Astrocyte (in vitro differentiated cells and primary cell): ENCODE measurements at regions not wholly inside any gene's neighbourhood (a gene's known extent, or its start where the extent isn't known, plus 50 kb on each side); places are given as distances from the start of the nearest gene placed in this dataset.

Source experiments
- EZH2 ChIP-seq: IDR thresholded peaks from 2 replicates; pipeline ENCODE4 v1.6.1; 2012; ENCODE audit warnings: mild to moderate bottlenecking, low read length, inconsistent platforms; ENCODE audit not compliant: insufficient read depth
- TF ChIP-seq, protein P1 (sequence below): IDR thresholded peaks from 2 replicates; pipeline ENCODE4 v1.5.1; 2011; ENCODE audit warnings: low read depth, mild to moderate bottlenecking, inconsistent platforms, low read length, moderate library complexity; ENCODE audit not compliant: insufficient read depth

- TF ChIP-seq, protein P1, sequence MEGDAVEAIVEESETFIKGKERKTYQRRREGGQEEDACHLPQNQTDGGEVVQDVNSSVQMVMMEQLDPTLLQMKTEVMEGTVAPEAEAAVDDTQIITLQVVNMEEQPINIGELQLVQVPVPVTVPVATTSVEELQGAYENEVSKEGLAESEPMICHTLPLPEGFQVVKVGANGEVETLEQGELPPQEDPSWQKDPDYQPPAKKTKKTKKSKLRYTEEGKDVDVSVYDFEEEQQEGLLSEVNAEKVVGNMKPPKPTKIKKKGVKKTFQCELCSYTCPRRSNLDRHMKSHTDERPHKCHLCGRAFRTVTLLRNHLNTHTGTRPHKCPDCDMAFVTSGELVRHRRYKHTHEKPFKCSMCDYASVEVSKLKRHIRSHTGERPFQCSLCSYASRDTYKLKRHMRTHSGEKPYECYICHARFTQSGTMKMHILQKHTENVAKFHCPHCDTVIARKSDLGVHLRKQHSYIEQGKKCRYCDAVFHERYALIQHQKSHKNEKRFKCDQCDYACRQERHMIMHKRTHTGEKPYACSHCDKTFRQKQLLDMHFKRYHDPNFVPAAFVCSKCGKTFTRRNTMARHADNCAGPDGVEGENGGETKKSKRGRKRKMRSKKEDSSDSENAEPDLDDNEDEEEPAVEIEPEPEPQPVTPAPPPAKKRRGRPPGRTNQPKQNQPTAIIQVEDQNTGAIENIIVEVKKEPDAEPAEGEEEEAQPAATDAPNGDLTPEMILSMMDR: no peak
- no peak for TF ChIP-seq EZH2
These were observed 262.3 kb upstream of the GRIP1 start for GRCh38 chr12:66941150-66941549.
